Left lung (tissue), 4 donors: ENCODE measurements at regions not wholly inside any gene's neighbourhood (a gene's known extent, or its start where the extent isn't known, plus 50 kb on each side); places are given as distances from the start of the nearest gene placed in this dataset.

ENCODE experiments used
- ATAC-seq: fragments of 200-7000 bp; cut with Tn5 transposase; one replicate; pipeline ENCODE4 v1.9.1; 2020; ENCODE audit warnings: moderate library complexity
- DNase-seq, 4 donors: peaks; one replicate each; pipeline ENCODE4 v3.0.0-alpha.2; 2013 to 2020
- H3K27ac ChIP-seq, 2 donors: fragments of 200-600 bp; sonication (generic) in 1 of 2; one replicate each; pipeline versions ENCODE4 v1.5.0 to v1.8.0; 2020 to 2021
- H3K27me3 ChIP-seq, 2 donors: fragments of 200-600 bp; sonication (generic) in 1 of 2; one replicate each; pipeline versions ENCODE4 v1.5.0 to v1.8.0; 2020 to 2021
- H3K36me3 ChIP-seq, 2 donors: fragments of 200-600 bp; sonication (generic) in 1 of 2; one replicate each; pipeline versions ENCODE4 v1.5.0 to v1.8.0; 2020 to 2021
- H3K4me1 ChIP-seq, 2 donors: fragments of 200-600 bp; one replicate each; pipeline ENCODE4 v1.8.0; 2021
- H3K4me3 ChIP-seq, 2 donors: fragments of 200-600 bp; sonication (generic) in 1 of 2; one replicate each; pipeline versions ENCODE4 v1.5.0 to v1.8.0; 2020 to 2021; ENCODE audit warnings: mild to moderate bottlenecking in 1 of 2
- H3K9me3 ChIP-seq, 2 donors: fragments of 200-600 bp; sonication (generic) in 1 of 2; one replicate each; pipeline versions ENCODE4 v1.5.0 to v1.8.0; 2020 to 2021
- CTCF ChIP-seq, 2 donors: fragments of 200-600 bp; sonication (generic) in 1 of 2; IDR thresholded peaks; one replicate each; pipeline versions ENCODE4 v1.5.0 to v1.8.0; 2021; ENCODE audit warnings: antibody characterized with exemption in 2 of 2
- intact Hi-C, 2 donors: fragments of 100-400 bp; cut with DNase I; formaldehyde crosslinking; loops; one replicate each; pipeline versions ENCODE4 v1.11.2 to v1.14.2; 2022
- donor health status: DM: no; HTN: yes; CAD: no.
- donor health status: DM: no; HTN: no; CAD: no.

GRCh38 chr16:13503960-13504635 lies 415.9 kb upstream of the ERCC4 start:
- DNase-seq (no peak), ATAC-seq (no peak)
- H3K36me3 ChIP-seq = no peaks in the 10 kb centered on the region
- no peak overlapping the region for H3K4me3 ChIP-seq
- no peak for TF ChIP-seq CTCF (IDR thresholded peaks at IDR 0.05)
- H3K4me1 ChIP-seq = no peaks in the 10 kb centered on the region
- intact Hi-C loops = no loop called here
- H3K27me3 ChIP-seq = no peaks in the 10 kb centered on the region
- peaks cover 0 to 3% of the 10 kb centered on the region in 2 donors for H3K9me3 ChIP-seq
- no peak overlapping the region for H3K27ac ChIP-seq

DNA sequence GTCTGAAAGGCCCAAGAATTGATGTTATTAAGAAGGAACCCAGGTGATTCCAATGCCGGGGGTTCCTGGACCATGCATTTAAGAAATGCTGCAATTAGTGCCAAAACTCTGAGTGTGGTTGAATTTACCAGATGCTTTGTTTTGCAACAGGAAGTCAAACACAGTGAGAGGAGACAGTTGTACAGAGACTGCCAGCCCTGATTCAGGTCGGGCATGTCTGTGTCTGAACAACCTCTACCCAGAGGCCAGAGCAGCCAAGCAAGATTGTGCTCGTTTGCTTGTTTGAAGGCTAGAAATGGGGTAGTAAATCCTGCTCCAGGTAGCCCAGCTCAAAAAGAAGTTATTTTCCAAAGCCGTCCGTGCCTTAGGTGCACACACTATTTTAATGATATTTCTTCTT lies 412.4 kb upstream of the ERCC4 start:
- no peak for DNase-seq
- Histone ChIP-seq H3K27ac (no peak overlapping the region), H3K36me3 (no peaks in the 10 kb centered on the region), H3K9me3 (peaks cover 0 to 3% of the 10 kb centered on the region in 2 donors), H3K4me3 (no peak overlapping the region), H3K27me3 (no peaks in the 10 kb centered on the region), H3K4me1 (no peaks in the 10 kb centered on the region)
- TF ChIP-seq CTCF (IDR thresholded peaks at IDR 0.05) = no peak
- no peak for ATAC-seq
- intact Hi-C loops = no loop called here

- H3K27me3 ChIP-seq = no peaks in the 10 kb centered on the region
- H3K36me3 ChIP-seq = no peaks in the 10 kb centered on the region
- H3K27ac ChIP-seq = no peak overlapping the region
- ATAC-seq = no peak
- no peak for TF ChIP-seq CTCF (IDR thresholded peaks at IDR 0.05)
- DNase-seq = no peak
- intact Hi-C loops = no loop called here
- peaks cover 0 to 24% of the 10 kb centered on the region in 2 donors for H3K9me3 ChIP-seq
- no peak overlapping the region for H3K4me3 ChIP-seq
- no peaks in the 10 kb centered on the region for H3K4me1 ChIP-seq
These were observed 409.4 kb upstream of the ERCC4 start for GRCh38 chr16:13510425-13511151.

- intact Hi-C loops = no loop called here
- Histone ChIP-seq H3K27me3 (no peaks in the 10 kb centered on the region), H3K27ac (no peak overlapping the region), H3K4me1 (no peaks in the 10 kb centered on the region), H3K36me3 (no peaks in the 10 kb centered on the region), H3K4me3 (no peak overlapping the region), H3K9me3 (peaks cover 0 to 28% of the 10 kb centered on the region in 2 donors)
- TF ChIP-seq CTCF (IDR thresholded peaks at IDR 0.05) = no peak
- ATAC-seq (no peak), DNase-seq (no peak)
These were observed 402.1 kb upstream of the ERCC4 start for GRCh38 chr16:13517841-13518240.

GRCh38 chr16:13519871-13520270 lies 400.1 kb upstream of the ERCC4 start:
- no peak for TF ChIP-seq CTCF (IDR thresholded peaks at IDR 0.05)
- no peak for DNase-seq
- no peaks in the 10 kb centered on the region for H3K4me1 ChIP-seq
- intact Hi-C loops = no loop called here
- ATAC-seq = no peak
- H3K27ac ChIP-seq = no peak overlapping the region
- no peak overlapping the region for H3K4me3 ChIP-seq
- H3K36me3 ChIP-seq = no peaks in the 10 kb centered on the region
- peaks cover 0 to 12% of the 10 kb centered on the region in 2 donors for H3K9me3 ChIP-seq
- no peaks in the 10 kb centered on the region for H3K27me3 ChIP-seq
